ENCODE measurements at regions not wholly inside any gene's neighbourhood (a gene's known extent, or its start where the extent isn't known, plus 50 kb on each side); places are given as distances from the start of the nearest gene placed in this dataset.

DNA sequence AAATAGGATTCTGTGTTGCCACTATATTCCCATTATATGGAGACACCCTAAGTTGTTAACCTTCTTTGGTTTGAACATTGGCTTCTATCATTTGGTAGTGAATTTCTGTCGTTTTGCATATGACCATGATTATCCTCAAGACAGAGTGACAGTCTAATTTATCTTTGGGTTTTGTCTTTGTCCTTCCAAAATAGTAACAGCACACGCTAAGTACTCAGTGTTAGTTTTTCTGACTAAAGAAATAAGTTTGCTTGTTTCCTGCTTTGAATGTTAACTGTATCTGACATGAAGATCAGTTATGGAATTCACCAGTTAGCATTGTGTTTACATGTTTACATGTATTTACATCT, 352.5 kb upstream of the GRM7 start:
- ATAC-seq, result no peak
- TF ChIP-seq PPARA (CRISPR knock-in tag; IDR thresholded peaks at IDR 0.05; ENCODE audit: borderline replicate concordance) (no peak), ESRRG (CRISPR knock-in tag; IDR thresholded peaks at IDR 0.05) (no peak), TOX (CRISPR knock-in tag; IDR thresholded peaks at IDR 0.05; ENCODE audit: borderline replicate concordance) (no peak), SNAI2 (CRISPR knock-in tag; IDR thresholded peaks at IDR 0.05) (no peak), GLIS3 (CRISPR knock-in tag; IDR thresholded peaks at IDR 0.05) (no peak), ZNF70 (CRISPR knock-in tag; IDR thresholded peaks at IDR 0.05) (no peak)

- TF ChIP-seq TSHZ2 (CRISPR knock-in tag; IDR thresholded peaks at IDR 0.05), result no peak
- no peak for TF ChIP-seq ESRRG (CRISPR knock-in tag; IDR thresholded peaks at IDR 0.05)
- no peak for TF ChIP-seq PPARA (CRISPR knock-in tag; IDR thresholded peaks at IDR 0.05; ENCODE audit: borderline replicate concordance)
- no peak for TF ChIP-seq BACH2 (CRISPR knock-in tag; IDR thresholded peaks at IDR 0.05; ENCODE audit: borderline replicate concordance)
- TF ChIP-seq SNAI2 (CRISPR knock-in tag; IDR thresholded peaks at IDR 0.05), result no peak
- TF ChIP-seq ZC3H10 (CRISPR knock-in tag; IDR thresholded peaks at IDR 0.05), result no peak
- no peak for TF ChIP-seq ISL1 (CRISPR knock-in tag; IDR thresholded peaks at IDR 0.05)
- TF ChIP-seq ARNTL (CRISPR knock-in tag; IDR thresholded peaks at IDR 0.05; ENCODE audit: borderline replicate concordance, low read depth), result no peak
- ATAC-seq, result no peak
Measured at GRCh38 chr3:6509576-6509975, 351.3 kb upstream of the GRM7 start.

DNA sequence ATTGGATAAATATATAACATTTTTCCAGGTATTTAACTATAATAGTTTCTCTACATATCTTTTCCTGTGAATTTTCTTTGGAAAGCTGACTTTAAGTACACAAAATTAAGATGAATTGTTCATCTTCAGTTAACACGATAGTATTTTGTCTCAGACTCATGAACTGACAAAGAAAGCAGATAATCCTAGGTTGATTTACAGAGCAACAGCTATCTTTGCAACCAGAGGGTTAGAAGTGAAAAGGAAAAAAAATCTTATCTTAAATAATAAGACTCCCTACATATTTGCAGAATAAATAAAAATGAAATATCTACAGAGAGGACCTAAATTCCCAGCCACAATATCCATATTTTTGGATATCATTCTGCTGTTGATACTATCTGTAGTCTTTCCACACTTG, 350.2 kb upstream of the GRM7 start:
- no peak for TF ChIP-seq BACH2 (CRISPR knock-in tag; IDR thresholded peaks at IDR 0.05; ENCODE audit: borderline replicate concordance)
- no peak for ATAC-seq

DNA sequence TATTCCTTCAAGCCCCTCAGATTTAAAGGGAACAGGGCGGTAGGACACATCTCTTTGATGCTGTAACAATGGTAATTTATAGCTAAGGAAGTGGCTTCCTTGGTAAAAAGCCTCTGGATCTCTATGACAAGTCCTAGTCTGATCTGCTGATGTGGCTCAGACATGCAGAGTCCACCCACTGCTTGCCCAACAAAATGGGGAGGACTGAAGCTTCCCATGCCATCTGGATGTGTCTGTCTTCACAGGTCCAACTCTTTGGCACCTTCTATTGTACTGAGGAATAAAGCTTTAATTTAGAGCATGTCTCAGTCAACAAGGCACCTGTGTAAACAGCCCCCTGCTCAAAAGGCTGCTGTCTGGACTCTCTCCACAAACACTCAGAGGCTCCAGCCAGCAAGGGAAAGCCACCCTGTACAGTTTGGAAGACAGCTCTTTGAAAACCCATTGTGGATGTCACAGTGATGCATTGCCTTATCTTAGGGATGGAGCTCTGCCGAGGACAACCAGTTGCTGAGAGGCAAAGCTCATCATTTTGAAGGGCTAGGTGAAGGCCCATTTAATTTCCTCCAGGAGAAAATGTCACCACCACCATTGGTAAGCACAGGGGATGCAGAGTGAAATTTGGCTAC, 348.6 kb upstream of the GRM7 start:
- TF ChIP-seq BACH2 (CRISPR knock-in tag; IDR thresholded peaks at IDR 0.05; ENCODE audit: borderline replicate concordance), result no peak
- no peak for TF ChIP-seq CSRNP3 (CRISPR knock-in tag; IDR thresholded peaks at IDR 0.05)
- TF ChIP-seq ARNTL (CRISPR knock-in tag; IDR thresholded peaks at IDR 0.05; ENCODE audit: borderline replicate concordance, low read depth), result no peak
- no peak for TF ChIP-seq ZFP30 (CRISPR knock-in tag; IDR thresholded peaks at IDR 0.05)
- TF ChIP-seq OSR1 (CRISPR knock-in tag; IDR thresholded peaks at IDR 0.05), result no peak
- TF ChIP-seq ZNF565 (CRISPR knock-in tag; conservative IDR thresholded peaks at IDR 0.05; ENCODE audit: low read depth), result no peak
- no peak for TF ChIP-seq TSHZ2 (CRISPR knock-in tag; IDR thresholded peaks at IDR 0.05)
- no peak for TF ChIP-seq PPARA (CRISPR knock-in tag; IDR thresholded peaks at IDR 0.05; ENCODE audit: borderline replicate concordance)
- no peak for TF ChIP-seq ZC3H10 (CRISPR knock-in tag; IDR thresholded peaks at IDR 0.05)

GRCh38 chr3:6516143-6516542, 344.8 kb upstream of the GRM7 start:
- ATAC-seq, result no peak
- TF ChIP-seq CSRNP3 (CRISPR knock-in tag; IDR thresholded peaks at IDR 0.05) (no peak), ZNF70 (CRISPR knock-in tag; IDR thresholded peaks at IDR 0.05) (no peak), BACH2 (CRISPR knock-in tag; IDR thresholded peaks at IDR 0.05; ENCODE audit: borderline replicate concordance) (no peak), TOX (CRISPR knock-in tag; IDR thresholded peaks at IDR 0.05; ENCODE audit: borderline replicate concordance) (no peak), GLIS3 (CRISPR knock-in tag; IDR thresholded peaks at IDR 0.05) (no peak), CSDC2 (CRISPR knock-in tag; IDR thresholded peaks at IDR 0.05) (no peak)

More for the DNA sequence above, 348.6 kb upstream of the GRM7 start:
- ATAC-seq, result no peak
